Esophagus mucosa (tissue), 1 donor: ENCODE measurements at regions not wholly inside any gene's neighbourhood (a gene's known extent, or its start where the extent isn't known, plus 50 kb on each side); places are given as distances from the start of the nearest gene placed in this dataset.
"Not testable (repeated sequence)": the region's sequence is repeated elsewhere in the genome, so short reads cannot be mapped to it uniquely, and the experiment has no call there.

Experiments
- ATAC-seq: fragments of 200-7000 bp; cut with Tn5 transposase; one replicate; pipeline ENCODE4 v1.9.1; 2020
- donor health status: DM: yes; HTN: yes; CAD: no.

- ATAC-seq, result no peak
Observed at GRCh38 chr5:168073991-168074800, 217.2 kb upstream of the WWC1 start.

- ATAC-seq, result no peak
Observed at GRCh38 chr5:168075387-168075786, 216.1 kb upstream of the WWC1 start.

GRCh38 chr5:168076561-168076991 lies 214.9 kb upstream of the WWC1 start:
- peak; percentile 39 for ATAC-seq

- ATAC-seq, result no peak
Observed at GRCh38 chr5:168085261-168086031, 206.0 kb upstream of the WWC1 start.

- peak; percentile 57 for ATAC-seq
Observed at GRCh38 chr5:168086104-168086610, 205.3 kb upstream of the WWC1 start.

GRCh38 chr5:168086746-168087145 lies 204.7 kb upstream of the WWC1 start:
- ATAC-seq, result no peak

- no peak for ATAC-seq
Observed at GRCh38 chr5:168088410-168089173, 202.9 kb upstream of the WWC1 start.

- ATAC-seq, result no peak
Observed at GRCh38 chr5:168089201-168089887, 202.1 kb upstream of the WWC1 start.

GRCh38 chr5:168092209-168093185 lies 198.9 kb upstream of the WWC1 start:
- ATAC-seq, result no peak

GRCh38 chr5:168093200-168093910 lies 198.1 kb upstream of the WWC1 start:
- no peak for ATAC-seq

- ATAC-seq, result no peak
Observed at GRCh38 chr5:168096525-168096924, 194.9 kb upstream of the WWC1 start.

- ATAC-seq, result no peak
Observed at GRCh38 chr5:168097876-168098653, 193.4 kb upstream of the WWC1 start.

GRCh38 chr5:168101352-168101751 lies 190.1 kb upstream of the WWC1 start:
- ATAC-seq, result no peak

GRCh38 chr5:168103018-168103417 lies 188.4 kb upstream of the WWC1 start:
- not testable (repeated sequence) for ATAC-seq

- ATAC-seq, result no peak
Observed at GRCh38 chr5:168104350-168104749, 187.1 kb upstream of the WWC1 start.

- ATAC-seq, result no peak
Observed at GRCh38 chr5:168104811-168105481, 186.5 kb upstream of the WWC1 start.

GRCh38 chr5:168106008-168106761 lies 185.3 kb upstream of the WWC1 start:
- no peak for ATAC-seq

- ATAC-seq, result no peak
Observed at GRCh38 chr5:168109441-168109840, 182.0 kb upstream of the WWC1 start.
